Astrocyte (in vitro differentiated cells and primary cell): ENCODE measurements at regions not wholly inside any gene's neighbourhood (a gene's known extent, or its start where the extent isn't known, plus 50 kb on each side); places are given as distances from the start of the nearest gene placed in this dataset.

Experiments used
- DNase-seq: peaks from one replicate; pipeline ENCODE4 v3.0.0-alpha.2; 2010; ENCODE audit warnings: low read depth
- FAIRE-seq: peaks from 2 replicates; lab custom pipeline; 2011; peaks lifted over from hg19 to GRCh38; lab: Jason Lieb, UNC
- H2AFZ ChIP-seq: 2 replicates; pipeline ENCODE4 v1.6.0; 2012; ENCODE audit warnings: low read depth, low read length, inconsistent platforms
- H3K27ac ChIP-seq: 2 replicates; pipeline ENCODE4 v1.5.1; 2011; ENCODE audit warnings: low read depth, low read length, inconsistent platforms
- H3K27me3 ChIP-seq: 2 replicates; pipeline ENCODE4 v1.6.0; 2011; ENCODE audit warnings: low read length, inconsistent platforms; ENCODE audit not compliant: insufficient read depth
- H3K36me3 ChIP-seq: 2 replicates; pipeline ENCODE4 v1.5.1; 2011; ENCODE audit warnings: low read length, inconsistent platforms; ENCODE audit not compliant: insufficient read depth
- H3K4me1 ChIP-seq: 2 replicates; pipeline ENCODE4 v1.5.1; 2011; ENCODE audit warnings: low read length, inconsistent platforms; ENCODE audit not compliant: insufficient read depth
- H3K4me2 ChIP-seq: 2 replicates; pipeline ENCODE4 v1.6.0; 2012; ENCODE audit warnings: low read length, inconsistent platforms
- H3K4me3 ChIP-seq: 2 replicates; pipeline ENCODE4 v1.5.1; 2011; ENCODE audit warnings: low read depth, mild to moderate bottlenecking, low read length, inconsistent platforms; ENCODE audit not compliant: insufficient read depth
- H3K79me2 ChIP-seq: 2 replicates; pipeline ENCODE4 v1.6.0; 2012; ENCODE audit warnings: mild to moderate bottlenecking, low read length, inconsistent platforms; ENCODE audit not compliant: insufficient read depth
- H3K9ac ChIP-seq: 2 replicates; pipeline ENCODE4 v1.6.0; 2012; ENCODE audit warnings: mild to moderate bottlenecking, low read length, inconsistent platforms
- H3K9me3 ChIP-seq: 2 replicates; pipeline ENCODE4 v1.5.1; 2012; ENCODE audit warnings: low read depth, mild to moderate bottlenecking, low read length, inconsistent platforms; ENCODE audit not compliant: insufficient read depth
- H4K20me1 ChIP-seq: 2 replicates; pipeline ENCODE4 v1.6.0; 2012; ENCODE audit warnings: low read length, inconsistent platforms; ENCODE audit not compliant: insufficient read depth
- H3K27ac Mint-ChIP-seq: one replicate; pipeline ENCODE4 v1.8.0; 2021; ENCODE audit warnings: mild to moderate bottlenecking, mixed read lengths; ENCODE audit not compliant: unreplicated experiment
- H3K27me3 Mint-ChIP-seq: one replicate; pipeline ENCODE4 v1.8.0; 2021; ENCODE audit warnings: low read depth, mixed read lengths; ENCODE audit not compliant: unreplicated experiment
- H3K36me3 Mint-ChIP-seq: one replicate; pipeline ENCODE4 v1.8.0; 2021; ENCODE audit warnings: low read depth, mixed read lengths; ENCODE audit not compliant: unreplicated experiment
- H3K4me1 Mint-ChIP-seq: one replicate; pipeline ENCODE4 v1.8.0; 2021; ENCODE audit warnings: low read depth, mixed read lengths; ENCODE audit not compliant: unreplicated experiment
- H3K4me3 Mint-ChIP-seq: one replicate; pipeline ENCODE4 v1.8.0; 2021; ENCODE audit warnings: mild to moderate bottlenecking, moderate library complexity, mixed read lengths; ENCODE audit not compliant: unreplicated experiment
- H3K9me3 Mint-ChIP-seq: one replicate; pipeline ENCODE4 v1.8.0; 2021; ENCODE audit warnings: mild to moderate bottlenecking, mixed read lengths; ENCODE audit not compliant: unreplicated experiment
- EZH2 ChIP-seq: IDR thresholded peaks from 2 replicates; pipeline ENCODE4 v1.6.1; 2012; ENCODE audit warnings: mild to moderate bottlenecking, low read length, inconsistent platforms; ENCODE audit not compliant: insufficient read depth
- TF ChIP-seq, protein P1 (sequence below): IDR thresholded peaks from 2 replicates; pipeline ENCODE4 v1.5.1; 2011; ENCODE audit warnings: low read depth, mild to moderate bottlenecking, inconsistent platforms, low read length, moderate library complexity; ENCODE audit not compliant: insufficient read depth

DNA sequence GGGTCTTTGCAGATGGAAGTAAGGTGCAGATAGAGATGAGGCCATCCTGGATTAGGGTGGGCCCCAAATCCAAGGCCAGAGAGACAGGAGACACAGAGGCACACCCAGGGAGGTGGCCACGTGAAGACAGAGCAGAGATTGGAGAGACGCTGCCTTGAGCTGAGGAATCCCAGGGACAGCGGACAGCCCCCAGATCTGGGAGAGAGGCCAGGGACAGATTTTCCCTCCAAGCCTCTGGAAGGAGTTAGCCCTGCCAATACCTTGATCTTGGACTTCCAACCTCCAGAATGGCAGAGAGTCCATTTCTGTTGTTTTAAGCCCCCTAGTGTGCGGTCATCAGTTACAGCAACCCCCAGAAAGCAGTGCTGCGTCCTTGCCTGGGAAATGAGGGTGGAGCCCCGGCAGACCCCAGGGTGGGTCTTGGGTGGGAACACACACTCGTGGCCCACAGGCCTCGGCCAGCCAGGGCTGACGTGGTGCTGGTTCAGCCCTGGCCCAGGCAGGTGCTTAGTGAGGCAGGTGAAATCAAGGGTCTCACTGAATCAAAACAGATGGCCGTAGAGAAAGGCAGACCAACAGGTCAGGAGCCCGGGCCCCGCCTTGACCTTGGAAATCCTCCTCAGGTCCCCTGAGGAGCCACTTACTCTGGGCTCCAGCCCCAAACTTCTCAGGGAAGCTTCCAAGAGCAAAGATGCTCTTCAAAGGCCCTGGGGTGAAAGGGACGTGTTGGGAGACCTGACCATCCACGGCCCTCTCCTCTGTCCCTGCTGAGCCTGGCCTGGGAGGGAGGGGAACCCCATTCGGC, 169.3 kb downstream of the RBFOX3 start:
- Histone ChIP-seq H2AFZ (no peak overlapping the region), H4K20me1 (no peaks in the 10 kb centered on the region), H3K36me3 (no peaks in the 10 kb centered on the region), H3K4me1 (no peaks in the 10 kb centered on the region), H3K79me2 (no peaks in the 10 kb centered on the region), H3K27me3 (no peaks in the 10 kb centered on the region), H3K27ac (no peak overlapping the region), H3K4me2 (no peak overlapping the region), H3K4me3 (no peak overlapping the region), H3K9ac (no peak overlapping the region), H3K9me3 (no peaks in the 10 kb centered on the region)
- no peak for TF ChIP-seq EZH2
- TF ChIP-seq, protein P1, sequence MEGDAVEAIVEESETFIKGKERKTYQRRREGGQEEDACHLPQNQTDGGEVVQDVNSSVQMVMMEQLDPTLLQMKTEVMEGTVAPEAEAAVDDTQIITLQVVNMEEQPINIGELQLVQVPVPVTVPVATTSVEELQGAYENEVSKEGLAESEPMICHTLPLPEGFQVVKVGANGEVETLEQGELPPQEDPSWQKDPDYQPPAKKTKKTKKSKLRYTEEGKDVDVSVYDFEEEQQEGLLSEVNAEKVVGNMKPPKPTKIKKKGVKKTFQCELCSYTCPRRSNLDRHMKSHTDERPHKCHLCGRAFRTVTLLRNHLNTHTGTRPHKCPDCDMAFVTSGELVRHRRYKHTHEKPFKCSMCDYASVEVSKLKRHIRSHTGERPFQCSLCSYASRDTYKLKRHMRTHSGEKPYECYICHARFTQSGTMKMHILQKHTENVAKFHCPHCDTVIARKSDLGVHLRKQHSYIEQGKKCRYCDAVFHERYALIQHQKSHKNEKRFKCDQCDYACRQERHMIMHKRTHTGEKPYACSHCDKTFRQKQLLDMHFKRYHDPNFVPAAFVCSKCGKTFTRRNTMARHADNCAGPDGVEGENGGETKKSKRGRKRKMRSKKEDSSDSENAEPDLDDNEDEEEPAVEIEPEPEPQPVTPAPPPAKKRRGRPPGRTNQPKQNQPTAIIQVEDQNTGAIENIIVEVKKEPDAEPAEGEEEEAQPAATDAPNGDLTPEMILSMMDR: no peak
- Mint-ChIP-seq H3K4me3 (no peak overlapping the region), H3K27ac (no peak overlapping the region), H3K4me1 (no peaks in the 10 kb centered on the region), H3K36me3 (no peaks in the 10 kb centered on the region), H3K27me3 (peaks cover 37% of the 10 kb centered on the region), H3K9me3 (no peaks in the 10 kb centered on the region)
- FAIRE-seq: no peak
- no peak for DNase-seq

DNA sequence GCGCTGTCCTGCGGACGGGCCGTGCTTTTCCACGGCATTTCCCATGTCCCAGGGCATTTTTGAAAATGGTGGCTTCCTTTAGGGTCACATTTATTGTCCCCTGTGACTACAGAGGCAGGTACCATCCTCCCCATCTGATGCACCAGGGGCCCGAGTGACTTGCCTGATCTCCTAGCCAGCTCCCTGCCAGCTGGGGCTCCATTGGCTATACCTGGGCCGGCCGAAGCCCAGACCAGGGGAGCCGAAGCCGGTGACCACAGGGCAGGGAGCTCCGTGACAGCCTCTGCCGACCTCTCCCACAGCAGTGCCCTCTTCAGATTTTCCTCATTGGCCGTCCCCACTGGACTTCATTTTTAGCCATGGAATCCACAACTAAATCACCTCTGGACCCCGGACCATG, 170.6 kb downstream of the RBFOX3 start:
- H3K4me1 Mint-ChIP-seq: no peaks in the 10 kb centered on the region

More for the DNA sequence above, 170.6 kb downstream of the RBFOX3 start:
- Histone ChIP-seq H3K27ac (no peak overlapping the region), H2AFZ (no peak overlapping the region), H3K4me3 (no peak overlapping the region), H3K9ac (no peak overlapping the region), H4K20me1 (no peaks in the 10 kb centered on the region), H3K27me3 (no peaks in the 10 kb centered on the region), H3K79me2 (no peaks in the 10 kb centered on the region), H3K4me1 (no peaks in the 10 kb centered on the region), H3K9me3 (no peaks in the 10 kb centered on the region), H3K4me2 (no peak overlapping the region), H3K36me3 (no peaks in the 10 kb centered on the region)
- FAIRE-seq: no peak
- no peak for DNase-seq
- Mint-ChIP-seq H3K9me3 (no peaks in the 10 kb centered on the region), H3K36me3 (no peaks in the 10 kb centered on the region), H3K27ac (no peak overlapping the region), H3K4me3 (no peak overlapping the region), H3K27me3 (peaks cover 45% of the 10 kb centered on the region)
- TF ChIP-seq, protein P1: no peak
- no peak for TF ChIP-seq EZH2
